Retinal pigment epithelial cell (primary cell): ENCODE measurements at regions not wholly inside any gene's neighbourhood (a gene's known extent, or its start where the extent isn't known, plus 50 kb on each side); places are given as distances from the start of the nearest gene placed in this dataset.

Source experiments
- DNase-seq: peaks from one replicate; pipeline ENCODE4 v3.0.0-alpha.2; 2010; ENCODE audit warnings: low read depth
- H3K4me3 ChIP-seq: 2 replicates; pipeline ENCODE4 v1.5.1; 2011; ENCODE audit warnings: mild to moderate bottlenecking, low read length, control low read depth, moderate library complexity
- CTCF ChIP-seq: conservative IDR thresholded peaks from 2 replicates; pipeline ENCODE4 v1.5.1; 2011; ENCODE audit warnings: low read depth, low read length, control low read depth, inconsistent platforms

GRCh38 chr22:22834783-22835182 is 52.8 kb upstream of the IGLL5 start:
- H3K4me3 ChIP-seq = no peak overlapping the region
- TF ChIP-seq CTCF = no peak
- no peak for DNase-seq

- TF ChIP-seq CTCF = no peak
These were observed 52.4 kb upstream of the IGLL5 start for GRCh38 chr22:22835242-22835641.

GRCh38 chr22:22835771-22836291 is 51.8 kb upstream of the IGLL5 start:
- no peak for TF ChIP-seq CTCF
- H3K4me3 ChIP-seq = no peak overlapping the region
- no peak for DNase-seq

More at GRCh38 chr22:22835242-22835641, 52.4 kb upstream of the IGLL5 start:
- H3K4me3 ChIP-seq = no peak overlapping the region
- DNase-seq = no peak

GRCh38 chr22:22836635-22837034 is 51.0 kb upstream of the IGLL5 start:
- no peak overlapping the region for H3K4me3 ChIP-seq
- no peak for DNase-seq
- TF ChIP-seq CTCF = no peak
